ENCODE measurements at regions not wholly inside any gene's neighbourhood (a gene's known extent, or its start where the extent isn't known, plus 50 kb on each side); places are given as distances from the start of the nearest gene placed in this dataset.

DNA sequence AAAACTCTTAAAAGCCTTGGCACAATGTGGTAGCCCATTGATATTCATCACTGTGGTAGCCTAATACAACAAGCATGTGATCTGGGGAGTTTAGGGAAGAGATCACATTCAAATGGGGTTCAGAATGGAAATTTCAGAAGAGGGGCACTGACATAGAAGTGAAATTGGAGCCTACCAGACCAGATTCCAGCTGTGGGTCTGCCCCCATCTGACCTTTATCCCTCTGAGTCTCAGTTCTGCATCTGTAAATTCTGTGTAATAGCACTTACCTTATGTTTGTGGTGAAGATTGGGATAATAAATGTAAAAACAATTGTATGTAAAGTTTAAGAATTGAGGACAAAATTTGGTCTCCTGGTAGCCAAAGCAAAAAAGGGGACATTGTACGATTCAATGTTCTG, 320.4 kb upstream of the BOD1L1 start:
- Histone ChIP-seq H3K27me3 (no peaks in the 10 kb centered on the region), H3K4me3 (no peak overlapping the region), H3K36me3 (no peaks in the 10 kb centered on the region), H3K4me1 (no peaks in the 10 kb centered on the region), H3K9me3 (no peaks in the 10 kb centered on the region), H3K27ac (no peak overlapping the region)
- DNase-seq (no peak), ATAC-seq (no peak)
- no peak for TF ChIP-seq POLR2A (IDR thresholded peaks at IDR 0.05)
- intact Hi-C loops (cut with DNase I): no loop called here
- WGBS (ENCODE audit: insufficient coverage, low coverage, low lambda C conversion rate, missing lambda C conversion rate): 88% methylated on average over 1 of the region's 1 CpG

DNA sequence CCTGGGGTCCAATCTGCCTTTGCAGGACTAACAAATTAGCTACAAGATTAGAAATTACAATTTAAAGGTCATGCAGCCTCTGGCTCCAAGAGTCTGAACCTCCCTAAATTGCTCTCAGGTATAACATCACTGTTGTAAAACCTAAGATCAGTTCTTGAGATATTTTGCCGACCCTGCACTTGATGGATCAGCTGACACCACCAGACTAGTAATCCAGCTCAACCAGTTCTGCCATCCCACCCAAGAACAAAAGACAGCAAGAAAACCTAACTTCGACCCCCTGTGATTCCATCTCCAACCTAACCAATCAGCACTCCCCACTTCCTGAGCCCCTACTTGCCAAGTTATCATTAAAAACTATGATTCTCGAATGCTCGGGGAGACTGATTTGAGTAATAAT, 323.0 kb upstream of the BOD1L1 start:
- no peak for TF ChIP-seq POLR2A (IDR thresholded peaks at IDR 0.05)
- TF ChIP-seq, protein P1, sequence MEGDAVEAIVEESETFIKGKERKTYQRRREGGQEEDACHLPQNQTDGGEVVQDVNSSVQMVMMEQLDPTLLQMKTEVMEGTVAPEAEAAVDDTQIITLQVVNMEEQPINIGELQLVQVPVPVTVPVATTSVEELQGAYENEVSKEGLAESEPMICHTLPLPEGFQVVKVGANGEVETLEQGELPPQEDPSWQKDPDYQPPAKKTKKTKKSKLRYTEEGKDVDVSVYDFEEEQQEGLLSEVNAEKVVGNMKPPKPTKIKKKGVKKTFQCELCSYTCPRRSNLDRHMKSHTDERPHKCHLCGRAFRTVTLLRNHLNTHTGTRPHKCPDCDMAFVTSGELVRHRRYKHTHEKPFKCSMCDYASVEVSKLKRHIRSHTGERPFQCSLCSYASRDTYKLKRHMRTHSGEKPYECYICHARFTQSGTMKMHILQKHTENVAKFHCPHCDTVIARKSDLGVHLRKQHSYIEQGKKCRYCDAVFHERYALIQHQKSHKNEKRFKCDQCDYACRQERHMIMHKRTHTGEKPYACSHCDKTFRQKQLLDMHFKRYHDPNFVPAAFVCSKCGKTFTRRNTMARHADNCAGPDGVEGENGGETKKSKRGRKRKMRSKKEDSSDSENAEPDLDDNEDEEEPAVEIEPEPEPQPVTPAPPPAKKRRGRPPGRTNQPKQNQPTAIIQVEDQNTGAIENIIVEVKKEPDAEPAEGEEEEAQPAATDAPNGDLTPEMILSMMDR (IDR thresholded peaks at IDR 0.05): no peak
- Histone ChIP-seq H3K27ac (no peak overlapping the region), H3K4me3 (no peak overlapping the region), H3K27me3 (no peaks in the 10 kb centered on the region), H3K9me3 (no peaks in the 10 kb centered on the region), H3K4me1 (no peaks in the 10 kb centered on the region), H3K36me3 (no peaks in the 10 kb centered on the region)
- ATAC-seq (no peak), DNase-seq (no peak)
- WGBS (ENCODE audit: insufficient coverage, low coverage, low lambda C conversion rate, missing lambda C conversion rate): 91% methylated on average over 3 of the region's 4 CpGs
- intact Hi-C loops (cut with DNase I): no loop called here

DNA sequence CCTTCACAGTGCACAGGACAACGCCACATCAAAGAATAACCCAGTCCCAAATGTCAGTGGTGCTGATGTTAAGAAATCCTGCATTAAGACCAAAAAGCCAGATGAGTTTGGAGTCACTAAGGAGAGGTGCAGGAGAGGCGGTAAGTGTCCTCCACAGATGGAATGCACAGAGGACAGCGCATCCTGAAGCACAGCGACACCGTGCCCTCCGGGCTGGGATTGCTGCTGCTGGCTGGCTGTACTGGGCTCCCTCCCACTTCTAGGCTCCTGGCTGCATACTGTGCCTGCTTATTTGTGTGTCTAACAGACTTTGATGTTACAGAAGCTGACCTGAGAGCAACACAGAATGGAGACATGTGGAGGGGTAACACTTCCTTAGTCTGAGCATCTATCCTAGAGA, 325.6 kb upstream of the BOD1L1 start:
- intact Hi-C loops (cut with DNase I): no loop called here
- H3K36me3 ChIP-seq: no peaks in the 10 kb centered on the region
- H3K4me1 ChIP-seq: no peaks in the 10 kb centered on the region
- no CpG with 5 or more reads among the region's 6 CpGs for WGBS (ENCODE audit: insufficient coverage, low coverage, low lambda C conversion rate, missing lambda C conversion rate)
- ATAC-seq (peak in 2 of 4 donors; percentile 35 to 38), DNase-seq (no peak)
- no peak overlapping the region for H3K4me3 ChIP-seq
- H3K27ac ChIP-seq: no peak overlapping the region
- TF ChIP-seq POLR2A (IDR thresholded peaks at IDR 0.05): no peak
- TF ChIP-seq, protein P1 (IDR thresholded peaks at IDR 0.05): no peak
- H3K27me3 ChIP-seq: no peaks in the 10 kb centered on the region
- no peaks in the 10 kb centered on the region for H3K9me3 ChIP-seq

DNA sequence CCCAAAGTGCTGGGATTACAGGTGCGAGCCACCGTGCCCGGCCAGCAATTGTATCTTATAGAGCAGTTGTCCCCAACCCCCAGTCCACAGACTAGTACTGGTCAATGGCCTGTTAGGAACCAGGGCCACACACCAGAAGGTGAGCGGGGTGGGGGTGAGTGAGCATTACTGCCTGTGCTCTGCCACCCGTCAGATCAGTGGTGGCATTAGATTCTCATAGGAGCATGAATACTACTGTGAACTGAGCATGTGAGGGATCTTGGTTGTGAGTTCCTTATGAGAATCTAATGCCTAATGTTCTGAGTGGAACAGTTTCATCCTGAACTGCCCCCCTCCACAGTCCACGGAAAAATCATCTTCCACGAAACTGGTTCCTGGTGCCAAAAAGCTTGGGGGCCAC, 328.0 kb upstream of the BOD1L1 start:
- Histone ChIP-seq H3K36me3 (no peaks in the 10 kb centered on the region), H3K4me3 (no peak overlapping the region), H3K27ac (no peak overlapping the region), H3K27me3 (no peaks in the 10 kb centered on the region), H3K9me3 (no peaks in the 10 kb centered on the region), H3K4me1 (no peaks in the 10 kb centered on the region)
- intact Hi-C loops (cut with DNase I): no loop called here
- 81% methylated on average over 7 of the region's 7 CpGs for WGBS (ENCODE audit: insufficient coverage, low coverage, low lambda C conversion rate, missing lambda C conversion rate)
- TF ChIP-seq, protein P1 (IDR thresholded peaks at IDR 0.05): no peak
- no peak for TF ChIP-seq POLR2A (IDR thresholded peaks at IDR 0.05)
- no peak for ATAC-seq
- DNase-seq: no peak

DNA sequence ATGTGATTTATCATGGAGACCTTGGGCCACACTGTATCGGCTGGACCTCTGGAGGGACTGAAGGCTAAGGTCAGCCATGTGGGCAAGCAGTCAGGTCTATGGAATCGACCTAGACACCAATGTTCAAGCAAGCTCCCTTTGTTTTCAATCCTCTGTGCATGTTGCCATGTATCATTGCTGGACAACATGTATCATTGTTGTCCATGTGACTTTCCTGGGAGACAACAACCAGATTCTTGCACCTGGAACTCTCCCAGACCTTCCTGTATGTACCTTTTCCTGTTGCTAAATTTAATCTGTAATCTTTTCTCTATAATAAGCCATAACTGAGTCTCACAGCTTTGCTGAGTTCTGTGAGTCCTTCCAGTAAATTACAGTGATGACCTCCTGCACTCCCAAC, 329.4 kb upstream of the BOD1L1 start:
- no peaks in the 10 kb centered on the region for H3K27me3 ChIP-seq
- H3K36me3 ChIP-seq: no peaks in the 10 kb centered on the region
- no peaks in the 10 kb centered on the region for H3K4me1 ChIP-seq
- ATAC-seq (no peak), DNase-seq (no peak)
- H3K4me3 ChIP-seq: no peak overlapping the region
- no peaks in the 10 kb centered on the region for H3K9me3 ChIP-seq
- H3K27ac ChIP-seq: no peak overlapping the region
- WGBS (ENCODE audit: insufficient coverage, low coverage, low lambda C conversion rate, missing lambda C conversion rate): 100% methylated on average over 1 of the region's 2 CpGs
- no peak for TF ChIP-seq POLR2A (IDR thresholded peaks at IDR 0.05)
- TF ChIP-seq, protein P1 (IDR thresholded peaks at IDR 0.05): no peak
- intact Hi-C loops (cut with DNase I): no loop called here
